CD1c-positive myeloid dendritic cell (primary cell): ENCODE measurements at regions not wholly inside any gene's neighbourhood (a gene's known extent, or its start where the extent isn't known, plus 50 kb on each side); places are given as distances from the start of the nearest gene placed in this dataset.
"Not testable (repeated sequence)": the region's sequence is repeated elsewhere in the genome, so short reads cannot be mapped to it uniquely, and the experiment has no call there.

ENCODE experiments used
- DNase-seq: peaks from one replicate; pipeline ENCODE4 v3.0.0-alpha.2; 2016; ENCODE audit errors: extremely low spot score

GRCh38 chr4:181796502-181796901 lies 446.7 kb upstream of the TENM3 start:
- DNase-seq, result no peak

DNA sequence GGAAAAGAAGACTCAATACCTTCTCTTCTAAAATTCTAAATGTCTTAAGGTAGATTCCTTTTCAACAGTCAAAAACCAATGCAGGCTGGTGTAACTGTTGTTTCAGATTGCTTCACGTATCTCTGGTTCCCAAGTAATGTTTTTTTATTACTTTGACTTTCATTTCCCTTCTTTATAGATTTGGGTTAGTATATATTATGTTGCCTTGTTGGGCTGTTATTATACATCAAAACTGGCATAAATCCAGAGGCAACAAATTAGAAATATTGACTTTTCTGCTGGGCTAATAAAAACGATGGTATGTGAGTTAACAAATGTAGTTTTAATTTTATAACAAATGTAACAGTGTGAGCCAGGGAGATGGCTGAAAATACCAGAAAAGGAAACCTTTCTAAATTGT lies 444.7 kb upstream of the TENM3 start:
- no peak for DNase-seq

DNA sequence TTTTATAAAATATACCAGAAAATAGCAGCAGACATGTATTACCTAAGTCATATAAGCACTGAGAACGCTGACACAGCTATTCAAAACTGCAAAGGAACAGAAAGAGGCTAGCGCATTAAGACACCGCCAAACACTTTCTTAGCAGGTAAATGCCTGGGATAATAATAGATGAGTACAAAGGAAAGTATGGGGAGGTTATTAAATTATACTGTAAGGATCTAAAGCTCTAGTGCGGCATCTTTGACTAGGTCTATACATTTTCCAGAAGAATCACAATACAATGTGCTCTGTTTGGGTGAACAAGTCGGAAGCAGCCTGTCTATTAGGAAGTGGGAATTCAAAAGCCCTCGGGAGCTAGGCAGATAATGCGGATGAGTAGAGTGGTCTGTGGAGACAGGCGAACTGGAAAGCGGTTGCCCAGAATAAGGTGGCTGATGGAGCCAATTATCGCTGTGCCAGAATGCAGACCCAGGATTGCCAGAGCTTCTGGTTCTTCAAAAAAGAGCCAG lies 443.6 kb upstream of the TENM3 start:
- no peak for DNase-seq

DNA sequence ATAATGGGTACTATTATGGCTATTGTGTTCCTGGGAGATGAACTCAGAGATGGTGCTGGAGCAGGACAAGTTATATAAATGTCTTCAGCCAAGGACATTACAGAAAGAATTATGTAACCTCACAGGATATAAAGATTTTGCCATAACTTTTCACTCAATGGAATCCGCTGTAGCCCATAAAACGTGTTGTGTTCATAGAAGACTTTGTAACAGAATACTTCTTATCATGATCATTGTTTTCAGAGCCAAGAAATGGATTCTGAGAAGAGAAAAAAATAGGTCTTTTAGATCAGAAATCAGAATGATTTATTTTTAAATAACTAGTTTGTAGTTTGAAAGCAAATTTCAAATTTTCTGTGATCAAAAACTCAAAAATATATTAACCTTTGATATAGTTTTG lies 441.0 kb upstream of the TENM3 start:
- no peak for DNase-seq

DNA sequence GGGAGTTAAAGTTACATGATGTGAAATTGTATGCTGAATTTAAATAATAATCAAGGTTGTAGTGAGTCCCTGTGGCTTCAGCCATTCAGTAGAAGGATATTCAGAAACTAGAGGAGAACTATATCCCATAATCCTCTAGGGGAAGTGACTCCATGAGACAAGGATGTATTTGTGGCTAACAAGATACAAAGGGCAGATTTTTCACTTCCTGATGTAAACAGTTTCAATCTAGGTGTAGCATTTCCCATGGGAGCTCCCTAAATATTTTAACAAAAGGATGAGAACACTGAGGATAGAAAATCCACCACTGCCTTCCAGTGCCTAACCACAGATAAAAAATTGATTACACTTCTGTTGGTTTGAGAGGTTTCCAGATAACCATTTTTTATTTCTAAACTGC lies 435.4 kb upstream of the TENM3 start:
- DNase-seq, result no peak

- DNase-seq, result no peak
These were observed 432.5 kb upstream of the TENM3 start for GRCh38 chr4:181810711-181811110.

DNA sequence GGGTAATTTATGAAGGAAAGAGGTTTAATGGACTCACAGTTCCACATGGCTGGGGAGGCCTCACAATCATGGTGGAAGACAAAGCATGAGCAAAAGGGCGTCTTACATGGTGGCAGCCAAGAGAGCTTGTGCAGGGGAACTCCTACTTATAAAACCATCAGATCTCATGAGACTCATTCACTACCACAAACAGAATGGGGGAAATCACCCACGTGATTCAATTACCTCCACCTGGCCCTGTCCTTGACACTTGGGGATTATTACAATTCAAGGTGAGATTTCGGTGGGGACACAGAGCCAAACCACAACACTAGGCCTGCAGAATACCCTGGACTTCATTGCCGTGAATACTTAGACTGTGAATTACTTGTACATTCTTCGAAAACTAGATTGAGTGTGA lies 431.7 kb upstream of the TENM3 start:
- not testable (repeated sequence) for DNase-seq

DNA sequence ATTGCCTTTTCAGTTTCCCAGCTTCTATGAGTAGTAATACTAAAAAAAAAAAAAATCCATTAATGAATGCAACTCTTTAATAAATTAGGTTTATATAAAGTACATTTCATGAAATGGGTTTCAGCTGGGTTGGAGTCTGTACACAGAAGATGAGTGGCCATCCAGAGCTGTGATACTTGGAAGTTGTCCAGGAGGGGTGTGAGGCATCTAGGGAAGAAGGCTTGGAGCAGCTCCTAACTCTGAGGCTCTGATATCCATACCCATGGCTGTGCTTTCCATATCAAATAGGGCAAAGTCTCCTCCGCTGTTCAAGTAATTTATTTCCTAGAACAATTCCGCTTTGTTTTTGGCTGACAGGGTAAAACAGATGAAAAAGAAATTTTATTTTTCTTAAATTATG lies 423.3 kb upstream of the TENM3 start:
- no peak for DNase-seq

- no peak for DNase-seq
These were observed 422.6 kb upstream of the TENM3 start for GRCh38 chr4:181820553-181820952.

DNA sequence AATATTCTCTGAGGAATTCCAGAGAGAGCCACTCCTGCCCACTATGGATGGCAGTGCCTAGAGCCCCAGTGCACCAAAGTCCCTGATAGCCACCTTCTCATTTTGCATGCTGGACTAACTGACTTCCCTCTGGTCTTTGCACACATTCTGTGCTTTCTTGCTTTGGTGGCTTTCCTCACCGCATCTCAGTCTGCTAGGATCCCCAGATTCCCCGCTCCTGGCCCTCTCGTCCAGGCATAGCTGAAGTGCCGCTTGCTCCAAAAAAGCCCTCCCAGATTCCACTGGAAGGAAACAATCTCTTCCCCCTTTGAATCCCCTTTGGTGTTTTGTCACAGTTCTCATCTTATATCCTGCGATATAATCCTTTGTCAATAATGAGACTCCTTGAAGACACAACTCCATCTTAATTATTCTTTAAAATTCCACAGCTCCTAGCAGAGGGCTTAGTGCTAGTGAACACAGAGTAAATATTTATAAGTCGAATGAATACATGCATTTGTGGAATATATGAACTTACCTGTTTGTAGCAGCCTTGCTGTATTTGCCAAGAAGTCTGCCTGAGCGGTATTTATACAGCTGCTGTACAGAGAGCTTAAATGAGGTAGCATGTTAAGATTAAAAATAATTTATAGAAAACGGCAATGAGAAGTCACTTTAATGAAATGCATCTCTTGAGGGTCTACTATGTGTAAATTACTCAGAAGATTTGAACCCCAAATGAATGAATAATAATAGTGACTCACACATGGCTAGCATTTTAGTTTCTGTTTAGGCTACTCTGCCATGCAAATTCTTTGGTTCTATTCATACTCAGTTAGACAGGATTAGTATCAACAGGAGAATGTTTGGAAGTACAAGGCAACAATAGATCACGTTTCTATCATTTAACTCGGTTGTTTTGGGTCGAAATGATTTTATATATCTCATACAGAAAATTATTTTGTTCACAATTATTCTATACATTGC lies 421.9 kb upstream of the TENM3 start:
- no peak for DNase-seq

DNA sequence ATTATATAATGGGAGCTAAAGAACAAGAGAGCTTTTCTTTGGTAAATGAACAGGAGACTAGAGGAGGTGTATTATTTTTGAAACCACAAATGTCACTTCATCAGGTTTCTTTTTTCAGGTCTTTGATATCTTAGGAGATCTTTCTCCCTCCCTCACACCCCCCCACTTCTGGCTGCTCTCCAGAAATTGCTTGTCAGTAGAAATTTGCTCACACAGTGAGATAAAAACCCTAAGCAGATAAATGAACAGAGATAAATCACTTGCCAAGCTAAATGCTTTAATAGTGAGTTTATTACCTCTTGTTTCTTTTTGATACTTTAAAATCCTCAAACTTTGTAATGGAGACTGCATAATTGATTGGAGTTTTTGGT lies 421.2 kb upstream of the TENM3 start:
- no peak for DNase-seq

DNA sequence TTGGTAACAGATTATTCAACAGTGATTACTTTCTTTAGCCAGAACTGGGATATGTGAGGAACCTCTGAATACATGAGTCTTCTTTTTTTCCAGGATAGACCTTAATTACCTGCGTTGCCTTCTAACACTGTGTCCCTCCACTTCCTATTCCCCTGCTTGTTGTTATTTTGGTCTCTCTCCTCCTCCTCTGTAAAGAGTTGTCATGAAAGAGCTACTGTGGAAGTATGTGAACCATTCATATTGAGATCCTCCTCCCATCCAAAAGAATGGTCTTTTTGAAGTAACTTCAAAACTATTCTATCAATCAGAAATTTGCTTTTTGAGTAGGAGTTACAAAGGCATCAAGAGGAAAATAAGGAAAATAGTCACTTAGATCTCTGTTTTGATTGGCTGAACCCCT lies 420.0 kb upstream of the TENM3 start:
- no peak for DNase-seq

- no peak for DNase-seq
These were observed 419.6 kb upstream of the TENM3 start for GRCh38 chr4:181823645-181824044.

DNA sequence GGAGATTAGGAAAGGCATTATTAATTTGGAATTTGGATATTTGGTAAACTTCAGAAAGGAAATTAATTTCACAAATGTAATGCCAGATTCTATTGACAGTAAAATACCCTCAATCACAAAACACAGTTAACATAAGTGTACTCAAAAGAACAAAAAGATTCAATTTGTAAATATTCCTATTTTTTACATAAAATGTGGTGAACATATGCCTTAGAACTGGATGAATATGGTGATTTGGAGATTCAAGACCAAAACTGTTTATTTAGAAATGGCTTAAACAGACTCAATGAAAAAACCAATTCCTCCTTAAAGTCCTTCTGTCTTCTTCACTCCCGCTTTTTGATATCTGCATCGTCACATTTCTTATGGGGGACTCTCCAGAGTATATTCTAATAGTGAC lies 417.6 kb upstream of the TENM3 start:
- no peak for DNase-seq

- no peak for DNase-seq
These were observed 416.0 kb upstream of the TENM3 start for GRCh38 chr4:181827246-181827645.

DNA sequence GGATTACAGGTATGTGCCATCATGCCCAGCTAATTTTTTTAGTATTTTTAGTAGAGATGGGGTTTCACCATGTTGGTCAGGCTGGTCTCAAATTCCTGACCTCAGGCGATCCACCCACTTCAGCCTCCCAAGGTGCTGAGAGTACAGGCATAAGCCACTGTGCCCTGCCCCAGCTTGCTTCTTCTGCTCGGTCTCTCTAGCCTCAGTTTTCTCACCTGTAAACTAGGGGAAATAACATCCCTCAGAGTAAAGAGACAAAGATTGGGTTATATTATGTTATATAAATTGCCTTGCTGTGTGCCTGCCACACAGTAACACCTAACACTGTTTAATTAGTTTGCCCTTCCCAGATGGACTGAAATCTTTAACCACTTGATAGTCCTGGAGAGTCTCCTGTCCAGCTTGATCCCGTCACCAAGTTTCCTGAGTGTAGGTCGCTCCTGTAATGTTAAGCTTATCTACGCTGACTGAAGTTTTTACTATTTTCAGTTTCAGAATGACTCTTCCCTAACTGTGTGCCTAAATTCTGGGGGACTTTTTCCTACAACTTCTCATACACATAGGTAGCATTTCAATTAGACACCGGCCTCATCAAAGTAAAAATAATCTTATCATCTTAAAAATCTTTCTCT lies 412.7 kb upstream of the TENM3 start:
- no peak for DNase-seq

GRCh38 chr4:181834071-181834470 lies 409.1 kb upstream of the TENM3 start:
- no peak for DNase-seq

- no peak for DNase-seq
These were observed 407.9 kb upstream of the TENM3 start for GRCh38 chr4:181835348-181835747.

- DNase-seq, result no peak
These were observed 404.9 kb upstream of the TENM3 start for GRCh38 chr4:181838253-181838652.

- not testable (repeated sequence) for DNase-seq
These were observed 399.4 kb upstream of the TENM3 start for GRCh38 chr4:181843797-181844196.

- DNase-seq, result no peak
These were observed 397.6 kb upstream of the TENM3 start for GRCh38 chr4:181845617-181846016.

- DNase-seq, result no peak
These were observed 396.3 kb upstream of the TENM3 start for GRCh38 chr4:181846934-181847333.

DNA sequence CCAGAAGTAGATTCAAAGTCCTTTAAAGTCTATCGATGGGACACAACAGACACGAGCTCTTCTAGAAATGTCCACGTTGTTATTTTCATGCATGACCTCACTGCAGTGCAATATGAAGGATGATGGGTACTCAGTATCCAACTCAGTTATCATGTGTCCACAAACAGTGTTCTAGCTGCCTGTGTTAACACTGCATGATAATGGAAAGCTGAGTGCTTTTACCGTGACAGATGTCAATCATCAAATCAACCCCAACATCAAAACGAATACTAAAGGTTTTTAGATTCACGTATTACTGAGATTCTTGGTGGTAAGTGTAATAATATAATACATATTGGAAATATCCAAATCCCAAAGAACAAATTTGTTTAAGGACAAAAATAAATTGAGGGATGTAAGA lies 394.8 kb upstream of the TENM3 start:
- no peak for DNase-seq
